ENCODE measurements at regions not wholly inside any gene's neighbourhood (a gene's known extent, or its start where the extent isn't known, plus 50 kb on each side); places are given as distances from the start of the nearest gene placed in this dataset.

GRCh38 chr15:35603301-35603700 is 57.3 kb upstream of the DPH6 start:
- no peak for TF ChIP-seq EZH2 (IDR thresholded peaks at IDR 0.05)
- no peak for TF ChIP-seq CTCF (IDR thresholded peaks at IDR 0.05)

Measured in neural progenitor cell (in vitro differentiated cells).